ENCODE measurements at regions not wholly inside any gene's neighbourhood (a gene's known extent, or its start where the extent isn't known, plus 50 kb on each side); places are given as distances from the start of the nearest gene placed in this dataset.

- H3K27ac ChIP-seq (ENCODE audit: low read depth, low read length), result no peak overlapping the region
- WGBS (ENCODE audit: insufficient coverage), result 69% methylated on average over 2 of the region's 3 CpGs
Measured at GRCh38 chr7:131218727-131219128, 108.9 kb upstream of the MKLN1 start.

GRCh38 chr7:131219312-131220041 is 108.2 kb upstream of the MKLN1 start:
- Histone ChIP-seq H3K36me3 (ENCODE audit: control insufficient read depth, insufficient read depth, low read length) (no peaks in the 10 kb centered on the region), H3K27me3 (ENCODE audit: control insufficient read depth, insufficient read depth, low read length) (no peaks in the 10 kb centered on the region), H3K4me3 (ENCODE audit: low read depth, low read length) (no peak overlapping the region), H3K4me1 (ENCODE audit: control insufficient read depth, insufficient read depth, low read length) (no peaks in the 10 kb centered on the region), H3K27ac (ENCODE audit: low read depth, low read length) (peak overlapping the region; percentile 0), H3K9me3 (ENCODE audit: control insufficient read depth, insufficient read depth, low read length) (no peaks in the 10 kb centered on the region)
- WGBS (ENCODE audit: insufficient coverage), result 57% methylated on average over 5 of the region's 8 CpGs
- peak in 2 of 6 donors; percentile 28 to 42 for DNase-seq (ENCODE audit: low read depth in 4 of 6, low spot score in 6 of 6)

More at GRCh38 chr7:131218727-131219128, 108.9 kb upstream of the MKLN1 start:
- Histone ChIP-seq H3K4me3 (ENCODE audit: low read depth, low read length) (no peak overlapping the region), H3K4me1 (ENCODE audit: control insufficient read depth, insufficient read depth, low read length) (no peaks in the 10 kb centered on the region), H3K9me3 (ENCODE audit: control insufficient read depth, insufficient read depth, low read length) (no peaks in the 10 kb centered on the region), H3K36me3 (ENCODE audit: control insufficient read depth, insufficient read depth, low read length) (no peaks in the 10 kb centered on the region), H3K27me3 (ENCODE audit: control insufficient read depth, insufficient read depth, low read length) (no peaks in the 10 kb centered on the region)
- no peak for DNase-seq (ENCODE audit: low read depth in 4 of 6, low spot score in 6 of 6)

GRCh38 chr7:131221061-131221460 is 106.6 kb upstream of the MKLN1 start:
- Histone ChIP-seq H3K27me3 (ENCODE audit: control insufficient read depth, insufficient read depth, low read length) (no peaks in the 10 kb centered on the region), H3K36me3 (ENCODE audit: control insufficient read depth, insufficient read depth, low read length) (no peaks in the 10 kb centered on the region), H3K27ac (ENCODE audit: low read depth, low read length) (no peak overlapping the region), H3K4me1 (ENCODE audit: control insufficient read depth, insufficient read depth, low read length) (no peaks in the 10 kb centered on the region), H3K9me3 (ENCODE audit: control insufficient read depth, insufficient read depth, low read length) (no peaks in the 10 kb centered on the region), H3K4me3 (ENCODE audit: low read depth, low read length) (no peak overlapping the region)
- WGBS (ENCODE audit: insufficient coverage), result 96% methylated on average over 3 of the region's 3 CpGs
- no peak for DNase-seq (ENCODE audit: low read depth in 4 of 6, low spot score in 6 of 6)

- no CpG with 5 or more reads among the region's 2 CpGs for WGBS (ENCODE audit: insufficient coverage)
- no peaks in the 10 kb centered on the region for H3K9me3 ChIP-seq (ENCODE audit: control insufficient read depth, insufficient read depth, low read length)
- DNase-seq (ENCODE audit: low read depth in 4 of 6, low spot score in 6 of 6), result no peak
- no peaks in the 10 kb centered on the region for H3K27me3 ChIP-seq (ENCODE audit: control insufficient read depth, insufficient read depth, low read length)
- H3K4me1 ChIP-seq (ENCODE audit: control insufficient read depth, insufficient read depth, low read length), result no peaks in the 10 kb centered on the region
- H3K36me3 ChIP-seq (ENCODE audit: control insufficient read depth, insufficient read depth, low read length), result no peaks in the 10 kb centered on the region
- no peak overlapping the region for H3K27ac ChIP-seq (ENCODE audit: low read depth, low read length)
- H3K4me3 ChIP-seq (ENCODE audit: low read depth, low read length), result no peak overlapping the region
Measured at GRCh38 chr7:131222171-131222570, 105.5 kb upstream of the MKLN1 start.

- Histone ChIP-seq H3K9me3 (ENCODE audit: control insufficient read depth, insufficient read depth, low read length) (no peaks in the 10 kb centered on the region), H3K4me3 (ENCODE audit: low read depth, low read length) (no peak overlapping the region), H3K27me3 (ENCODE audit: control insufficient read depth, insufficient read depth, low read length) (no peaks in the 10 kb centered on the region), H3K27ac (ENCODE audit: low read depth, low read length) (no peak overlapping the region), H3K36me3 (ENCODE audit: control insufficient read depth, insufficient read depth, low read length) (no peaks in the 10 kb centered on the region), H3K4me1 (ENCODE audit: control insufficient read depth, insufficient read depth, low read length) (no peaks in the 10 kb centered on the region)
- WGBS (ENCODE audit: insufficient coverage), result 100% methylated on average over 2 of the region's 3 CpGs
- no peak for DNase-seq (ENCODE audit: low read depth in 4 of 6, low spot score in 6 of 6)
Measured at GRCh38 chr7:131223151-131223550, 104.5 kb upstream of the MKLN1 start.

GRCh38 chr7:131224996-131225395 is 102.7 kb upstream of the MKLN1 start:
- Histone ChIP-seq H3K4me1 (ENCODE audit: control insufficient read depth, insufficient read depth, low read length) (no peaks in the 10 kb centered on the region), H3K27ac (ENCODE audit: low read depth, low read length) (no peak overlapping the region), H3K9me3 (ENCODE audit: control insufficient read depth, insufficient read depth, low read length) (no peaks in the 10 kb centered on the region), H3K27me3 (ENCODE audit: control insufficient read depth, insufficient read depth, low read length) (no peaks in the 10 kb centered on the region), H3K36me3 (ENCODE audit: control insufficient read depth, insufficient read depth, low read length) (no peaks in the 10 kb centered on the region), H3K4me3 (ENCODE audit: low read depth, low read length) (no peak overlapping the region)
- WGBS (ENCODE audit: insufficient coverage), result 92% methylated on average over 5 of the region's 6 CpGs
- no peak for DNase-seq (ENCODE audit: low read depth in 4 of 6, low spot score in 6 of 6)

GRCh38 chr7:131225619-131226513 is 101.8 kb upstream of the MKLN1 start:
- Histone ChIP-seq H3K27ac (ENCODE audit: low read depth, low read length) (no peak overlapping the region), H3K9me3 (ENCODE audit: control insufficient read depth, insufficient read depth, low read length) (no peaks in the 10 kb centered on the region), H3K4me3 (ENCODE audit: low read depth, low read length) (no peak overlapping the region), H3K27me3 (ENCODE audit: control insufficient read depth, insufficient read depth, low read length) (no peaks in the 10 kb centered on the region), H3K36me3 (ENCODE audit: control insufficient read depth, insufficient read depth, low read length) (no peaks in the 10 kb centered on the region), H3K4me1 (ENCODE audit: control insufficient read depth, insufficient read depth, low read length) (no peaks in the 10 kb centered on the region)
- peak in 1 of 6 donors; percentile 49 for DNase-seq (ENCODE audit: low read depth in 4 of 6, low spot score in 6 of 6)
- 60% methylated on average over 7 of the region's 9 CpGs for WGBS (ENCODE audit: insufficient coverage)

- no peaks in the 10 kb centered on the region for H3K9me3 ChIP-seq (ENCODE audit: control insufficient read depth, insufficient read depth, low read length)
- H3K27ac ChIP-seq (ENCODE audit: low read depth, low read length), result no peak overlapping the region
- DNase-seq (ENCODE audit: low read depth in 4 of 6, low spot score in 6 of 6), result no peak
- no peaks in the 10 kb centered on the region for H3K36me3 ChIP-seq (ENCODE audit: control insufficient read depth, insufficient read depth, low read length)
- no peak overlapping the region for H3K4me3 ChIP-seq (ENCODE audit: low read depth, low read length)
- H3K4me1 ChIP-seq (ENCODE audit: control insufficient read depth, insufficient read depth, low read length), result no peaks in the 10 kb centered on the region
- H3K27me3 ChIP-seq (ENCODE audit: control insufficient read depth, insufficient read depth, low read length), result no peaks in the 10 kb centered on the region
Measured at GRCh38 chr7:131226514-131226865, 101.2 kb upstream of the MKLN1 start.

GRCh38 chr7:131231381-131232220 is 96.1 kb upstream of the MKLN1 start:
- WGBS (ENCODE audit: insufficient coverage), result 62% methylated on average over 6 of the region's 10 CpGs
- H3K4me3 ChIP-seq (ENCODE audit: low read depth, low read length), result no peak overlapping the region
- H3K9me3 ChIP-seq (ENCODE audit: control insufficient read depth, insufficient read depth, low read length), result no peaks in the 10 kb centered on the region
- no peaks in the 10 kb centered on the region for H3K4me1 ChIP-seq (ENCODE audit: control insufficient read depth, insufficient read depth, low read length)
- no peaks in the 10 kb centered on the region for H3K36me3 ChIP-seq (ENCODE audit: control insufficient read depth, insufficient read depth, low read length)
- peak in 1 of 6 donors; percentile 13 for DNase-seq (ENCODE audit: low read depth in 4 of 6, low spot score in 6 of 6)
- no peak overlapping the region for H3K27ac ChIP-seq (ENCODE audit: low read depth, low read length)
- no peaks in the 10 kb centered on the region for H3K27me3 ChIP-seq (ENCODE audit: control insufficient read depth, insufficient read depth, low read length)

Measured in spinal cord (tissue), 9 donors.